GM18858 (cell line): ENCODE measurements at regions not wholly inside any gene's neighbourhood (a gene's known extent, or its start where the extent isn't known, plus 50 kb on each side); places are given as distances from the start of the nearest gene placed in this dataset.

Experiments used
- ATAC-seq: cut with Tn5 transposase; IDR thresholded peaks from one replicate; pipeline ENCODE4 v1.9.1; 2021; ENCODE audit not compliant: unreplicated experiment

DNA sequence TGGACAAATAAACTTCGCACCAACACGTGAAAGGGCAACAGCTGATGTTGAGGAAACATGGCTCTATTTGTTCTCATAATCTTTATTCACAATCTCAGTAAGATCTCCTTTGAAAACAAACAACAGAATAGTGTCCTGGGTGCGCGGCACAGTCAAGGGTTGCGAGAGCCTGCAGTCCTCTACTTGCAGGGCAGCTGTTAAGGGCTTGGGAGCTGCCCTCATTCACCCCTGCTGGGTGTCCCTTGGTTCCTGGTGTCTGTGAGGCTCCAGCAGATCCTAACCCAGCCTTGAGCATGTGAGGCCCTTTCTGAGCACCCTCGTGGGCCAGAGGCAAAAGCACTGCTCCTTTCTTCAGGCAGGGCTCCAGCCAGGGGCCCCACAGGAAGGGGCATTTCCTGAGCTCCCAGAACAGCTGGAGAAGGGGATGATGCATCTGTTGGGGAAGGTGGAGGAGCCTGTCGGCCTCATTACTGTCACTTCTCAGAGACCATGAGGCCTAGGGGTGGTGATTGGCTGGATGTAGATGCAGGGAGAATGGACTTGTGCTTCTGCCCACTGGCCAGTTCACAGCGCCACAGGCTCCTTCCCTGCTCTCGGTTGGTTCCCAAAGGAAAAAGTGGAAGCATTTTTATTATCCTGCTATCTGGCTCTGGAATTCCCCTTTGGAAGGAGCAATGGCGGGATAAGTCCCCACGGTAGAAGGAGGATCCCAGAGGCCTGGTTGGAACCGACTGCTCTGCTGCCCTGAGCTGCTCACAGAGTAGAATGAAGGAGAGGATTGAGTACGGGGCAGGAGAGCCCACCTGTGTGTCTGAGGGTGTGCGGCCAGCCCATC, 51.9 kb upstream of the KLF13 start:
- no peak for ATAC-seq

DNA sequence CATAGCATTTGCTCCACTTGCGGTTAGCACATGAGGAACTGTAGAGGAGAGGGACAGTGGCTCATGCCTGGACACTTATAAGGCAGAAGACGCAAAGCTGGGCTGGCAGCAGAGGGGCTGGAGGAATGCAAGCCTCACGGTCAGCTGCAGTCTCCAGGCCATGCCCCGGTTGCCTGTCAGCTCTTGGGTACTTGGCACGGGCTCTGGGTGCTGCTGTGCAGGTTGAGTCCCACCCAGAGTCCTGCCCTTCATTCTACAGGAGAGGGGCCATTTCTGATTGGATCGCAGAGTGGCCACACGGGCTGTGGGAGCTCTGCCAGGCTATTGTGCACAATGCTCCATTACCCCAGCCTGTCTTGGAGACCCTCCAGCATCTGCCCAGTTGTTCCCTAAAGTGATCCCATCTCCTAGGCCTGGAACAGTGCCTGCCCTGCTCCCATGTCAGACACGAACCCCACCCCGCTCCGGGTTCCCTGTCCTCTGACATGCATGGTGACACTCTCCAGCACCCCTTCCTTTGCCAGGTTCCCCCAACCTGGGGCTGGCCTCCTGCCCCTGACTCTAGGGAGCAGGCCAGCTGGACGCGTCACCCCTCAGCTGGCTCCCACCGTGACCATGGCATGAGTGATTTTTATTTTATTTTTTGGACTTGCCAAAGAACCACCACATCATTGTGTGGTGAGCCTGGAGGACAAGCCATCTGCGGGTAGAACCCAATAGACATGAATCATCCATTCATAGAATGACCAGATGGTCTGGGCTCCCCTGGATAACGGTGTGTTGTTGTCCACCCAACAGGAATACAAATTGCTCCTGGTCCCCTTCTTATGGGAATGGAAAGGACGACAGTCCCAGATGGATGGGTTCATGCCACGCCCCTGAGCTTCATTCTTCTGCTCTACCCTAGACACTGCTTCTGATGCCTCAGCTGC, 51.0 kb upstream of the KLF13 start:
- ATAC-seq: no peak

DNA sequence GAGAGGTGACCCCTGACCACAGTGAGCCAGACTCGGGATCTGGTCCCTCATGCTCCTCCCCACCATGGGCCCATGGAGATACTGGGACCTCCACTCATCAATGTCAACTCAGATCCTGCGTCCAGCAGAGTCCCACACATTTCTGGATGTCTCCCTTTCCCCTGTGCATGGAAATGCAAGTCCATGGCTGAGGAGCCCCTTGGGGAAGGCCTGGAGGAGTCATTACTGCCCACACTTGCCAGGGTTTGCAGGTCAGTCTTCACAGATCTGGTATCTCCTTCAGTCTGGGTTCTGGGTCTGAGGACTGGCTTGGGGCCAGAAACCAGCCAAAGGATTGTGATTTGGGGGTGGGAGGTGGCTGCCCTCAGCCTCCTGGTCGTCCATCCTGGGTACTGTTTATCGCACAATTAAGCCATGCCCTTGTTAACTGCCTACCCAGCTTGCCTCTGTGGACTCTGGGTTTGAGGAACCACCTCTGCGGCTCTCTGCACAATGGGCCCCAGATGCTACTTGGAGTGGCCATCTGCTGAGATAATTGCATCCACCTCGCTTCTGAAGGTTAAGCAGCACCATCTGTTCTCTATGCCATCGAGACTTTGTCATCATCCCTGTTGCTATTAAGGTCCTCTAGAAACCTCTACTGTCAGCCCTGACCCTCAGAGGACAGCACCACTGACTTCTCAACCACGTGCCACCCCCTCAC, 49.9 kb upstream of the KLF13 start:
- ATAC-seq: no peak
